ENCODE measurements at regions not wholly inside any gene's neighbourhood (a gene's known extent, or its start where the extent isn't known, plus 50 kb on each side); places are given as distances from the start of the nearest gene placed in this dataset.

DNA sequence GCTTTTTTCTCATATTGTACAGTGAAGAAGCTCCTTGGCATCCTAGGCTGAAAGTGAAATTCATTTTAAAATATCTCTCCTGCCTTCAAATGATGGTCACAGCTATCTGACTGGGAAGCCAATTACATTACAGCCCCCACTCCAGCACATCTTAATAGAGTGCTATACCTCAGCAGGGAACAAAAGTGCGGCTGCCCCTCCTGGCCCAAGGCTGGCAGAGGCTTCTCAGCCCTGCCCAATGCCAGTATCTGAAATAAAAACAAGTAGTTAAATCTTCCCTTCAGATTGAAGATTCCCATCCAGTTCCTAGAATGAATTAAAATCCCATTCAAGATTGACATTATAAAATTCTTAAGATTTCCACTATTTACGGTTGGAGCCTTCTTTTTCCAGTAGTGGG is 54.9 kb upstream of the GNG2 start:
- TF ChIP-seq, protein P1, sequence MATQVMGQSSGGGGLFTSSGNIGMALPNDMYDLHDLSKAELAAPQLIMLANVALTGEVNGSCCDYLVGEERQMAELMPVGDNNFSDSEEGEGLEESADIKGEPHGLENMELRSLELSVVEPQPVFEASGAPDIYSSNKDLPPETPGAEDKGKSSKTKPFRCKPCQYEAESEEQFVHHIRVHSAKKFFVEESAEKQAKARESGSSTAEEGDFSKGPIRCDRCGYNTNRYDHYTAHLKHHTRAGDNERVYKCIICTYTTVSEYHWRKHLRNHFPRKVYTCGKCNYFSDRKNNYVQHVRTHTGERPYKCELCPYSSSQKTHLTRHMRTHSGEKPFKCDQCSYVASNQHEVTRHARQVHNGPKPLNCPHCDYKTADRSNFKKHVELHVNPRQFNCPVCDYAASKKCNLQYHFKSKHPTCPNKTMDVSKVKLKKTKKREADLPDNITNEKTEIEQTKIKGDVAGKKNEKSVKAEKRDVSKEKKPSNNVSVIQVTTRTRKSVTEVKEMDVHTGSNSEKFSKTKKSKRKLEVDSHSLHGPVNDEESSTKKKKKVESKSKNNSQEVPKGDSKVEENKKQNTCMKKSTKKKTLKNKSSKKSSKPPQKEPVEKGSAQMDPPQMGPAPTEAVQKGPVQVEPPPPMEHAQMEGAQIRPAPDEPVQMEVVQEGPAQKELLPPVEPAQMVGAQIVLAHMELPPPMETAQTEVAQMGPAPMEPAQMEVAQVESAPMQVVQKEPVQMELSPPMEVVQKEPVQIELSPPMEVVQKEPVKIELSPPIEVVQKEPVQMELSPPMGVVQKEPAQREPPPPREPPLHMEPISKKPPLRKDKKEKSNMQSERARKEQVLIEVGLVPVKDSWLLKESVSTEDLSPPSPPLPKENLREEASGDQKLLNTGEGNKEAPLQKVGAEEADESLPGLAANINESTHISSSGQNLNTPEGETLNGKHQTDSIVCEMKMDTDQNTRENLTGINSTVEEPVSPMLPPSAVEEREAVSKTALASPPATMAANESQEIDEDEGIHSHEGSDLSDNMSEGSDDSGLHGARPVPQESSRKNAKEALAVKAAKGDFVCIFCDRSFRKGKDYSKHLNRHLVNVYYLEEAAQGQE (IDR thresholded peaks at IDR 0.05; ENCODE audit: insufficient read depth in 1 of 2, low read depth in 2 of 2, low read length in 2 of 2): no peak
- TF ChIP-seq POLR2AphosphoS5 (IDR thresholded peaks at IDR 0.05; ENCODE audit: low read depth, low read length): no peak

Data from PFSK-1 (cell line).